A549 (cell line): ENCODE measurements at regions not wholly inside any gene's neighbourhood (a gene's known extent, or its start where the extent isn't known, plus 50 kb on each side); places are given as distances from the start of the nearest gene placed in this dataset.

Experiments used
- ATAC-seq, 2 experiments: fragments of 200-7000 bp in 1 of 2; fragments of >200 bp in 1 of 2; cut with Nextera tagmentation in 1 of 2; cut with Tn5 transposase in 1 of 2; 3 replicates each; pipeline versions ENCODE4 v1.8.0 to v1.9.1; 2018 to 2020; ENCODE audit warnings: mild to moderate bottlenecking in 1 of 2, moderate library complexity in 1 of 2
- CTCF ChIA-PET: fragments of 300-600 bp; sonication (Branson Sonifier 250); formaldehyde crosslinking; extraction: SDS; loops from one replicate; lab custom pipeline; 2021; ENCODE audit warnings: antibody characterized with exemption, inconsistent platforms; lab: Yijun Ruan, JAX
- POLR2A ChIA-PET: fragments of 350-600 bp; formaldehyde crosslinking; extraction: SDS; loops from one replicate; lab custom pipeline; 2021; ENCODE audit warnings: antibody characterized with exemption, inconsistent platforms; lab: Yijun Ruan, JAX
- DNase-seq, 2 experiments: peaks; one replicate each; pipeline versions ENCODE4 v3.0.0 to v3.0.0-alpha.2; 2011 to 2016; ENCODE audit warnings: low read depth in 1 of 2, low spot score in 1 of 2
- FAIRE-seq: peaks from 2 replicates; lab custom pipeline; 2011; peaks lifted over from hg19 to GRCh38; lab: Jason Lieb, UNC
- H3K27ac ChIP-seq, 2 experiments: fragments of >200 bp; sonication (Bioruptor Twin); formaldehyde crosslinking; 3 replicates each; pipeline ENCODE4 v1.5.1; 2016 to 2017
- H3K4me1 ChIP-seq: fragments of >200 bp; sonication (Bioruptor Twin); formaldehyde crosslinking; 3 replicates; pipeline ENCODE4 v1.6.1; 2016
- H3K4me2 ChIP-seq: fragments of >200 bp; sonication (Bioruptor Twin); formaldehyde crosslinking; 3 replicates; pipeline ENCODE4 v1.6.1; 2016
- H3K4me3 ChIP-seq: fragments of >200 bp; sonication (Bioruptor Twin); formaldehyde crosslinking; 3 replicates; pipeline ENCODE4 v1.5.1; 2016
- H3K9me3 ChIP-seq: fragments of >200 bp; sonication (Bioruptor Twin); formaldehyde crosslinking; 3 replicates; pipeline ENCODE4 v1.6.1; 2016
- BHLHE40 ChIP-seq: IDR thresholded peaks from 2 replicates; pipeline ENCODE4 v1.6.1; 2012; ENCODE audit warnings: low read depth, low read length, inconsistent platforms
- CEBPB ChIP-seq, 2 experiments: fragments of >200 bp in 1 of 2; sonication (Bioruptor Twin) in 1 of 2; formaldehyde crosslinking in 1 of 2; IDR thresholded peaks; 2 replicates each; pipeline ENCODE4 v1.6.1; 2012 to 2016
- CHD4 ChIP-seq: fragments of 200-600 bp; sonication (generic); IDR thresholded peaks from 2 replicates; pipeline ENCODE4 v1.6.1; 2016; ENCODE audit warnings: antibody characterized with exemption, mild to moderate bottlenecking, borderline replicate concordance
- EHMT2 ChIP-seq: fragments of 200-600 bp; sonication (generic); IDR thresholded peaks from 2 replicates; pipeline ENCODE4 v1.6.1; 2016; ENCODE audit warnings: antibody characterized with exemption, low read depth, mild to moderate bottlenecking, moderate library complexity
- EP300 ChIP-seq, 2 experiments: fragments of >200 bp; sonication (Bioruptor Twin); formaldehyde crosslinking; IDR thresholded peaks; 2 replicates in 1 of 2; 3 replicates in 1 of 2; pipeline ENCODE4 v1.6.1; 2016 to 2017
- FOSL2 ChIP-seq, 2 experiments: fragments of 450-650 bp in 1 of 2; fragments of >200 bp in 1 of 2; sonication (Bioruptor Twin) in 1 of 2; formaldehyde crosslinking; IDR thresholded peaks; 2 replicates each; pipeline versions ENCODE4 v1.5.0 to v1.6.1; 2016 to 2020; ENCODE audit warnings: mild to moderate bottlenecking in 1 of 2, moderate library complexity in 1 of 2
- FOXS1 ChIP-seq: fragments of 250-450 bp; sonication (Bioruptor Pico); IDR thresholded peaks from 2 replicates; pipeline ENCODE4 v1.5.0; 2020; ENCODE audit warnings: mild to moderate bottlenecking, moderate library complexity
- HOXA7 ChIP-seq: fragments of 250-450 bp; sonication (Bioruptor Pico); IDR thresholded peaks from 2 replicates; pipeline ENCODE4 v1.5.0; 2020; ENCODE audit warnings: mild to moderate bottlenecking, moderate library complexity
- HOXB13 ChIP-seq: fragments of 250-450 bp; sonication (Bioruptor Pico); IDR thresholded peaks from 2 replicates; pipeline ENCODE4 v1.5.0; 2020; ENCODE audit warnings: low read depth, mild to moderate bottlenecking, moderate library complexity
- JUN ChIP-seq, 2 experiments: fragments of >200 bp; sonication (Bioruptor Twin); formaldehyde crosslinking; IDR thresholded peaks; 2 replicates in 1 of 2; 3 replicates in 1 of 2; pipeline ENCODE4 v1.6.1; 2016 to 2017
- JUNB ChIP-seq: fragments of >200 bp; sonication (Bioruptor Twin); formaldehyde crosslinking; IDR thresholded peaks from 2 replicates; pipeline ENCODE4 v1.6.1; 2016
- KDM1A ChIP-seq: fragments of 200-600 bp; sonication (generic); IDR thresholded peaks from 2 replicates; pipeline ENCODE4 v1.6.1; 2016; ENCODE audit warnings: low read depth, mild to moderate bottlenecking
- MAFK ChIP-seq: fragments of 450-650 bp; IDR thresholded peaks from 2 replicates; pipeline ENCODE4 v1.6.1; 2014; ENCODE audit not compliant: partially characterized antibody
- MAZ ChIP-seq: fragments of 150-350 bp; IDR thresholded peaks from 2 replicates; pipeline ENCODE4 v1.6.1; 2014; ENCODE audit warnings: antibody characterized with exemption, low read depth, low read length, borderline replicate concordance
- NFE2L2 ChIP-seq: fragments of 150-350 bp; conservative IDR thresholded peaks from 2 replicates; pipeline ENCODE4 v1.6.1; 2014; ENCODE audit warnings: low read length
- NPAS2 ChIP-seq: fragments of 250-450 bp; sonication (Bioruptor Pico); IDR thresholded peaks from 2 replicates; pipeline ENCODE4 v1.8.0; 2022; ENCODE audit warnings: mild to moderate bottlenecking, moderate library complexity, borderline replicate concordance
- PHF8 ChIP-seq: fragments of 200-600 bp; sonication (generic); IDR thresholded peaks from 2 replicates; pipeline ENCODE4 v1.6.1; 2016; ENCODE audit warnings: low read depth, mild to moderate bottlenecking, antibody characterized with exemption, moderate library complexity, borderline replicate concordance
- POLR2AphosphoS2 ChIP-seq: conservative IDR thresholded peaks from 2 replicates; pipeline ENCODE4 v1.6.1; 2012; ENCODE audit warnings: low read length, improper control_type of control experiment, inconsistent platforms
- RARB ChIP-seq: fragments of 250-450 bp; sonication (Bioruptor Pico); IDR thresholded peaks from 2 replicates; pipeline ENCODE4 v1.8.0; 2021; ENCODE audit warnings: mild to moderate bottlenecking, moderate library complexity
- SMC3 ChIP-seq: fragments of >200 bp; sonication (Bioruptor Twin); formaldehyde crosslinking; IDR thresholded peaks from 3 replicates; pipeline ENCODE4 v1.6.1; 2018; ENCODE audit warnings: inconsistent platforms
- ZFP36 ChIP-seq: fragments of 450-650 bp; IDR thresholded peaks from 2 replicates; pipeline ENCODE4 v1.6.1; 2014; ENCODE audit warnings: borderline replicate concordance; ENCODE audit not compliant: partially characterized antibody
- ZNF302 ChIP-seq: fragments of 250-450 bp; sonication (Bioruptor Pico); IDR thresholded peaks from 2 replicates; pipeline ENCODE4 v1.9.0; 2021; ENCODE audit warnings: inconsistent platforms, mild to moderate bottlenecking, moderate library complexity
- ZSCAN20 ChIP-seq: fragments of 250-450 bp; sonication (Bioruptor Pico); IDR thresholded peaks from 2 replicates; pipeline ENCODE4 v1.8.0; 2022; ENCODE audit warnings: mild to moderate bottlenecking, moderate library complexity
- WGBS: methylation state at CpG from one replicate; pipeline ENCODE4 v1.1.6; 2017; ENCODE audit errors: missing lambda C conversion rate; 5-methylcytosine and 5-hydroxymethylcytosine counted together
- TF ChIP-seq, protein P1 (sequence below): IDR thresholded peaks from 2 replicates; pipeline ENCODE4 v1.6.1; 2012
- TF ChIP-seq, protein P2 (sequence below): fragments of 250-450 bp; sonication (Bioruptor Pico); IDR thresholded peaks from 2 replicates; pipeline ENCODE4 v1.5.0; 2020; ENCODE audit warnings: low read depth, mild to moderate bottlenecking, moderate library complexity
- TF ChIP-seq, protein P3 (sequence below): fragments of 200-600 bp; sonication (generic); IDR thresholded peaks from 2 replicates; pipeline ENCODE4 v1.6.1; 2016; ENCODE audit warnings: antibody characterized with exemption, mild to moderate bottlenecking, moderate library complexity

DNA sequence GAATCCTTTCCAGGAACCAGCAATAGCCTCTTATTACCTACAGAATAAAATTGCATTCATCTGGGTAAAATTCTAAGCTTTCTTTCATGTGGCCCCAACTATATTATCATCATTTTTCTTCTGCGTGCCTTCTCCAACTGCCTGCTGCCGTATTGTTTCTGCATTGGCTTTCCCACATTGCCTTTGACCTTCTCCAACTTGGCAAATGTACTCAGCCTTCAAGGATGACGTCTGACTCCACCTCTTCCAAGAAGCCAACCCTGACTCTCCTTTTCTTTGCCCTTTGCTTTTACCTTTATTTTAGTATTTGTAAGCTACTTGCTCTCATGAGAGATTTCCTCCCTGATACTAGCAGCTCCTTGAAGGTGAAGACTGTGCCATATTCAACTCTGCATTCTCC, 200.4 kb upstream of the FAM9B start:
- FAIRE-seq (peak; percentile 28), ATAC-seq (no peak)
- Histone ChIP-seq H3K4me2 (no peak overlapping the region), H3K4me1 (peaks cover 12% of the 10 kb centered on the region; the same call in 2 of the 3 replicates), H3K9me3 (no peaks in the 10 kb centered on the region)
- TF ChIP-seq CHD4 = no peak
- TF ChIP-seq MAZ = no peak
- TF ChIP-seq JUN (IDR thresholded peaks at IDR 0.05) = no peak
- no peak for TF ChIP-seq EHMT2
- no peak for TF ChIP-seq ZSCAN20 (CRISPR knock-in tag)
- TF ChIP-seq EP300 (IDR thresholded peaks at IDR 0.05) = no peak
- TF ChIP-seq SMC3 = no peak
- no peak for TF ChIP-seq CEBPB (IDR thresholded peaks at IDR 0.05)
- no peak for TF ChIP-seq POLR2AphosphoS2
- TF ChIP-seq, all 56 proteins: peak for 0
- CTCF ChIA-PET = no interaction called here
- Histone ChIP-seq H3K4me3 (no peak overlapping the region), H3K27ac (no peak overlapping the region)
- WGBS = 87% methylated on average over 3 of the region's 3 CpGs
- DNase-seq = no peak
- POLR2A ChIA-PET = interaction anchor here (0.6 kb wide), 1 partner anchor 108 kb away, joined by 9 read pairs; no protein-coding TSS in a partner anchor

DNA sequence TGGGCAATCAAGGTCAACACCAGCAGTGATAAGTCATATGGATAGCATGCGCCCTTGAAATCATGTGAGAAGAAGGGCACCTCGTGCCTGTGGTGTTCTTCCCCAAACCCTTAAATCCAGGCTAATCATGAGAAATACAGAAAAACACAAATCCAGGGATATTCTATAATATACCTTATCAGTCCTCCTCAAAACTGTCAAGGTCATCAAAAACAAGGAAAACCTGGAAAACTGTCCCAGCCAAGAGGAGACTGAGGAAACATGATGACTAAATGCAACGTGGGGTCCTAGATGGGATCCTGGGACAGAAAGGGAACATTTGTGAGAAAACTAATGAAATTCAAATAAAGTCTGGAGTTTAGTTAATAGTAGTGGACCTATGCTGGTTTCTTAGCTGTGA, 201.8 kb upstream of the FAM9B start:
- peak; percentile 68 for TF ChIP-seq MAFK
- TF ChIP-seq BHLHE40 = no peak
- no peaks in the 10 kb centered on the region for H3K9me3 ChIP-seq
- ChIA-PET CTCF (no interaction called here), POLR2A (no interaction called here)
- no peak for DNase-seq
- no peak overlapping the region for H3K27ac ChIP-seq
- no peak for ATAC-seq
- no peak overlapping the region for H3K4me3 ChIP-seq
- no peak for FAIRE-seq
- no peak overlapping the region for H3K4me2 ChIP-seq
- WGBS = 63% methylated on average over 3 of the region's 3 CpGs
- H3K4me1 ChIP-seq = peaks cover 12% of the 10 kb centered on the region; the same call in 2 of the 3 replicates

DNA sequence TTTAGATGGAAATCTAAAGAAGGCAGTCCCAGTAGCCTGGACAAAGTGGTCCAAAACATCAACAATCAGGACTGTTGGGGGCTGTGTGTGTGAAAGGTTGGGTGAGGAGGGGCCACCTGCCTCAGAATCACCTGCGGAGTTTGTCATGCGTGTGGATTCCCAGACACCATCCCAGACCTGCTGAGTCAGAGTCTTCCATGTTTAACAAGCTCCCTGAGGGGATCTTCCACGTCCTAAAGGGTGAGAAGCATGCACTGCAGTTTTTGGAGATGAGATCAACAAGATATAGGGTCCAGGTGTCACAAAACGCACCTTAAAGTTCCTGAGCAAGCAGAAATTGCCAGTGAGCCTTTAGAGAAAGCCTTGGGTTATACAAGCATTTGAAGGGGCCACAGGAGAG, 207.0 kb upstream of the FAM9B start:
- ChIA-PET CTCF (no interaction called here), POLR2A (no interaction called here)
- WGBS = 68% methylated on average over 4 of the region's 4 CpGs
- Histone ChIP-seq H3K4me3 (no peak overlapping the region), H3K4me1 (no peaks in the 10 kb centered on the region), H3K27ac (no peak overlapping the region), H3K4me2 (no peak overlapping the region), H3K9me3 (no peaks in the 10 kb centered on the region)
- TF ChIP-seq, protein P1, sequence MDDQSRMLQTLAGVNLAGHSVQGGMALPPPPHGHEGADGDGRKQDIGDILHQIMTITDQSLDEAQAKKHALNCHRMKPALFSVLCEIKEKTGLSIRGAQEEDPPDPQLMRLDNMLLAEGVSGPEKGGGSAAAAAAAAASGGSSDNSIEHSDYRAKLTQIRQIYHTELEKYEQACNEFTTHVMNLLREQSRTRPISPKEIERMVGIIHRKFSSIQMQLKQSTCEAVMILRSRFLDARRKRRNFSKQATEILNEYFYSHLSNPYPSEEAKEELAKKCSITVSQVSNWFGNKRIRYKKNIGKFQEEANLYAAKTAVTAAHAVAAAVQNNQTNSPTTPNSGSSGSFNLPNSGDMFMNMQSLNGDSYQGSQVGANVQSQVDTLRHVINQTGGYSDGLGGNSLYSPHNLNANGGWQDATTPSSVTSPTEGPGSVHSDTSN = no peak
- DNase-seq = no peak
- no peak for ATAC-seq
- no peak for FAIRE-seq

DNA sequence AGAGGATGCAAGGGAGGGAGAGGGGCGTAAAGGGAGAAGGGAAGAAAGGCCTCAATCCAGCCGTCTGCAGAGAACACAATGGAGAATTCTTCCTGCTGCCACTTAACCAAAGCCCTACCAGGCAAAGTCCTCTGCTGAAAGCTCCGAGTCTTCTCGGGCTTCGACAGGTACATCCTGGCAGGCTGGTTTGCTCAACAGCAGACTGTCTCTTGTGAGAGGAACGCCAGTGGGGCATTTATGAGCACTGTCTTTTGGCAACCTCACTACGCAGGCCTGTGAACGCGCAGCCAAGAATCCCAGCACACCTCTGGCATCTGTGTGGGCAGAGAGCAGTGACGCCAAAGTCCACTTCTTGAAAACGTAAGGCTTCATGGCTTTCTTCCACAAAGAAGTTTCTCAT, 207.5 kb upstream of the FAM9B start:
- H3K4me1 ChIP-seq = no peaks in the 10 kb centered on the region
- no peak overlapping the region for H3K4me3 ChIP-seq
- no peaks in the 10 kb centered on the region for H3K9me3 ChIP-seq
- no peak overlapping the region for H3K27ac ChIP-seq
- no peak overlapping the region for H3K4me2 ChIP-seq
- FAIRE-seq = no peak
- ChIA-PET CTCF (interaction anchor here (0.9 kb wide), 1 partner anchor 11 kb away, joined by 3 read pairs; no protein-coding TSS in a partner anchor), POLR2A (no interaction called here)
- 89% methylated on average over 11 of the region's 11 CpGs for WGBS
- no peak for DNase-seq
- ATAC-seq = no peak
- TF ChIP-seq, protein P2, sequence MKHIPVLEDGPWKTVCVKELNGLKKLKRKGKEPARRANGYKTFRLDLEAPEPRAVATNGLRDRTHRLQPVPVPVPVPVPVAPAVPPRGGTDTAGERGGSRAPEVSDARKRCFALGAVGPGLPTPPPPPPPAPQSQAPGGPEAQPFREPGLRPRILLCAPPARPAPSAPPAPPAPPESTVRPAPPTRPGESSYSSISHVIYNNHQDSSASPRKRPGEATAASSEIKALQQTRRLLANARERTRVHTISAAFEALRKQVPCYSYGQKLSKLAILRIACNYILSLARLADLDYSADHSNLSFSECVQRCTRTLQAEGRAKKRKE (CRISPR knock-in tag) = no peak
- TF ChIP-seq KDM1A = no peak
- TF ChIP-seq NFE2L2 = no peak
- no peak for TF ChIP-seq PHF8
- TF ChIP-seq NPAS2 (CRISPR knock-in tag) = no peak
- no peak for TF ChIP-seq JUNB
- TF ChIP-seq JUN (IDR thresholded peaks at IDR 0.05) = no peak
- TF ChIP-seq FOSL2 (IDR thresholded peaks at IDR 0.05) = no peak
- TF ChIP-seq FOSL2 (CRISPR knock-in tag; IDR thresholded peaks at IDR 0.05) = no peak
- TF ChIP-seq FOXS1 (CRISPR knock-in tag) = no peak
- TF ChIP-seq HOXA7 (CRISPR knock-in tag) = no peak
- no peak for TF ChIP-seq ZNF302 (CRISPR knock-in tag)
- no peak for TF ChIP-seq HOXB13 (CRISPR knock-in tag)
- TF ChIP-seq RARB (CRISPR knock-in tag) = no peak
- TF ChIP-seq, protein P1 = no peak
- TF ChIP-seq ZFP36 = no peak
- TF ChIP-seq, protein P3, sequence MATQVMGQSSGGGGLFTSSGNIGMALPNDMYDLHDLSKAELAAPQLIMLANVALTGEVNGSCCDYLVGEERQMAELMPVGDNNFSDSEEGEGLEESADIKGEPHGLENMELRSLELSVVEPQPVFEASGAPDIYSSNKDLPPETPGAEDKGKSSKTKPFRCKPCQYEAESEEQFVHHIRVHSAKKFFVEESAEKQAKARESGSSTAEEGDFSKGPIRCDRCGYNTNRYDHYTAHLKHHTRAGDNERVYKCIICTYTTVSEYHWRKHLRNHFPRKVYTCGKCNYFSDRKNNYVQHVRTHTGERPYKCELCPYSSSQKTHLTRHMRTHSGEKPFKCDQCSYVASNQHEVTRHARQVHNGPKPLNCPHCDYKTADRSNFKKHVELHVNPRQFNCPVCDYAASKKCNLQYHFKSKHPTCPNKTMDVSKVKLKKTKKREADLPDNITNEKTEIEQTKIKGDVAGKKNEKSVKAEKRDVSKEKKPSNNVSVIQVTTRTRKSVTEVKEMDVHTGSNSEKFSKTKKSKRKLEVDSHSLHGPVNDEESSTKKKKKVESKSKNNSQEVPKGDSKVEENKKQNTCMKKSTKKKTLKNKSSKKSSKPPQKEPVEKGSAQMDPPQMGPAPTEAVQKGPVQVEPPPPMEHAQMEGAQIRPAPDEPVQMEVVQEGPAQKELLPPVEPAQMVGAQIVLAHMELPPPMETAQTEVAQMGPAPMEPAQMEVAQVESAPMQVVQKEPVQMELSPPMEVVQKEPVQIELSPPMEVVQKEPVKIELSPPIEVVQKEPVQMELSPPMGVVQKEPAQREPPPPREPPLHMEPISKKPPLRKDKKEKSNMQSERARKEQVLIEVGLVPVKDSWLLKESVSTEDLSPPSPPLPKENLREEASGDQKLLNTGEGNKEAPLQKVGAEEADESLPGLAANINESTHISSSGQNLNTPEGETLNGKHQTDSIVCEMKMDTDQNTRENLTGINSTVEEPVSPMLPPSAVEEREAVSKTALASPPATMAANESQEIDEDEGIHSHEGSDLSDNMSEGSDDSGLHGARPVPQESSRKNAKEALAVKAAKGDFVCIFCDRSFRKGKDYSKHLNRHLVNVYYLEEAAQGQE = no peak
